ENCODE measurements at regions not wholly inside any gene's neighbourhood (a gene's known extent, or its start where the extent isn't known, plus 50 kb on each side); places are given as distances from the start of the nearest gene placed in this dataset.

GRCh38 chr1:186595969-186596368, 84.3 kb downstream of the PTGS2 start:
- no peak for DNase-seq
- no peaks in the 10 kb centered on the region for H3K36me3 Mint-ChIP-seq (ENCODE audit: insufficient read depth, unreplicated experiment)
- H3K9me3 Mint-ChIP-seq (ENCODE audit: low read depth, unreplicated experiment) = peaks cover 3% of the 10 kb centered on the region
- peaks cover 26% of the 10 kb centered on the region for H3K4me1 Mint-ChIP-seq (ENCODE audit: low read depth, unreplicated experiment)
- H3K27me3 Mint-ChIP-seq (ENCODE audit: unreplicated experiment) = no peaks in the 10 kb centered on the region
- no peak overlapping the region for H3K4me3 Mint-ChIP-seq (ENCODE audit: low read depth, unreplicated experiment)
- CTCF ChIA-PET = no interaction called here
- TF ChIP-seq CTCF (IDR thresholded peaks at IDR 0.05; ENCODE audit: unreplicated experiment) = no peak
- no TSS peak for BruUV-seq (replicated peaks)
- H3K27ac Mint-ChIP-seq (ENCODE audit: unreplicated experiment) = peak overlapping the region; percentile 50
- intact Hi-C loops (cut with micrococcal nuclease; ENCODE audit: unreplicated experiment) = no loop called here

GRCh38 chr1:186578325-186579016, 101.8 kb downstream of the PTGS2 start:
- Mint-ChIP-seq H3K27ac (ENCODE audit: unreplicated experiment) (peak overlapping the region; percentile 95), H3K36me3 (ENCODE audit: insufficient read depth, unreplicated experiment) (peaks cover 23% of the 10 kb centered on the region), H3K4me1 (ENCODE audit: low read depth, unreplicated experiment) (peaks cover 57% of the 10 kb centered on the region), H3K27me3 (ENCODE audit: unreplicated experiment) (no peaks in the 10 kb centered on the region), H3K4me3 (ENCODE audit: low read depth, unreplicated experiment) (no peak overlapping the region), H3K9me3 (ENCODE audit: low read depth, unreplicated experiment) (peaks cover 4% of the 10 kb centered on the region)
- CTCF ChIA-PET = interaction anchor here (0.6 to 1.0 kb wide), 3 partner anchors 48 to 91 kb away, joined by 4 read pairs; no protein-coding TSS in a partner anchor
- no TSS peak for BruUV-seq (replicated peaks)
- TF ChIP-seq CTCF (IDR thresholded peaks at IDR 0.05; ENCODE audit: unreplicated experiment) = no peak
- intact Hi-C loops (cut with micrococcal nuclease; ENCODE audit: unreplicated experiment) = loop anchor here (1.0 kb wide), 1 partner anchor 86 kb away; no protein-coding TSS in a partner anchor
- DNase-seq = peak; percentile 51

DNA sequence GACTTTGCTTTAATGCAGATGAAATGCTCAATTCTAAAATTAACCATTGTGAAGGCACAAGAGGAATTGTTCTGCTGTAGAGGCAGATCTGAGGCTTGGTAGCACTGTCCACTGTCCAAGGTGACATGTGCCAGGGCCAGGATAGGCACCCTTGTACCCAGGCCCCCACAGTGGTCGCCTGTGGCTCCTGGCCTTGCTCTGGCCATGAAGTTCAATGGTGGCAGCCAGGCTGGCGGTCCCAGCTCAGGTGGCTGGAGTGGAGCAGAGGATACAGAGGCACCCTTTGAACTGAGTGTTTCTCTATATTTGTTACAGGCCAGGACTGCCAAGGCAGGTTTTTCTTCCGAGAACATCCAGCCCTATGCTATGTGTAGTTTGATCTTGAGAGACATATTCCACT, 102.6 kb downstream of the PTGS2 start:
- peaks cover 61% of the 10 kb centered on the region for H3K4me1 Mint-ChIP-seq (ENCODE audit: low read depth, unreplicated experiment)
- CTCF ChIA-PET = interaction anchor here (0.9 to 1.0 kb wide), 3 partner anchors 10 to 85 kb away, joined by 3 to 6 read pairs (median 3); no protein-coding TSS in a partner anchor
- H3K27me3 Mint-ChIP-seq (ENCODE audit: unreplicated experiment) = no peaks in the 10 kb centered on the region
- TSS peak; percentile 47 for BruUV-seq (replicated peaks)
- H3K36me3 Mint-ChIP-seq (ENCODE audit: insufficient read depth, unreplicated experiment) = peaks cover 23% of the 10 kb centered on the region
- H3K9me3 Mint-ChIP-seq (ENCODE audit: low read depth, unreplicated experiment) = no peaks in the 10 kb centered on the region
- DNase-seq = no peak
- no peak for TF ChIP-seq CTCF (IDR thresholded peaks at IDR 0.05; ENCODE audit: unreplicated experiment)
- H3K4me3 Mint-ChIP-seq (ENCODE audit: low read depth, unreplicated experiment) = no peak overlapping the region
- intact Hi-C loops (cut with micrococcal nuclease; ENCODE audit: unreplicated experiment) = loop anchor here (1.0 kb wide), 1 partner anchor 85 kb away; no protein-coding TSS in a partner anchor
- H3K27ac Mint-ChIP-seq (ENCODE audit: unreplicated experiment) = peak overlapping the region; percentile 95

DNA sequence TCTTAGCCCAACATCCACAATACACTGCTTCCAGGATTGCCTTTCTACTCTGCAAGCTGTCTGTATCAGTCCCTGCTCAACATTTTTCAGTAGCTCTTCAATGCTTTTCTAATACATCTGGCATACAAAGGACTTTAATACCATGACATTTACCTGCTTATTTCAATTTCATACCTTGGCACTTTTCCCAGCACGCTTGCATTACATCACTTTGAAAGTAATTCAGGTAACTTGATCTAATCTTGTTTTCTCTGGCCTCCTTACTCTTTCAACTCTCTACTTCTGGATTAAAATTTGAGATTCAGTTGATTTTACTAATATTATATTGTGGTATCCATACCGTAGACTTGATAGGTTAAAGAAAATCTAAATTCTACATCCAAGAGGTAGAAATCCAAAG, 103.0 kb downstream of the PTGS2 start:
- Mint-ChIP-seq H3K9me3 (ENCODE audit: low read depth, unreplicated experiment) (no peaks in the 10 kb centered on the region), H3K4me1 (ENCODE audit: low read depth, unreplicated experiment) (peaks cover 65% of the 10 kb centered on the region), H3K27me3 (ENCODE audit: unreplicated experiment) (no peaks in the 10 kb centered on the region), H3K4me3 (ENCODE audit: low read depth, unreplicated experiment) (peak overlapping the region; percentile 39), H3K36me3 (ENCODE audit: insufficient read depth, unreplicated experiment) (peaks cover 23% of the 10 kb centered on the region), H3K27ac (ENCODE audit: unreplicated experiment) (peak overlapping the region; percentile 95)
- intact Hi-C loops (cut with micrococcal nuclease; ENCODE audit: unreplicated experiment) = no loop called here
- peak; percentile 62 for DNase-seq
- no TSS peak for BruUV-seq (replicated peaks)
- CTCF ChIA-PET = interaction anchor here (0.6 to 1.1 kb wide), 5 partner anchors 9 to 85 kb away, joined by 3 to 6 read pairs (median 4); no protein-coding TSS in a partner anchor
- TF ChIP-seq CTCF (IDR thresholded peaks at IDR 0.05; ENCODE audit: unreplicated experiment) = no peak

Data from Calu3 (cell line).